ENCODE measurements at regions not wholly inside any gene's neighbourhood (a gene's known extent, or its start where the extent isn't known, plus 50 kb on each side); places are given as distances from the start of the nearest gene placed in this dataset.
"Not testable (repeated sequence)": the region's sequence is repeated elsewhere in the genome, so short reads cannot be mapped to it uniquely, and the experiment has no call there.

DNA sequence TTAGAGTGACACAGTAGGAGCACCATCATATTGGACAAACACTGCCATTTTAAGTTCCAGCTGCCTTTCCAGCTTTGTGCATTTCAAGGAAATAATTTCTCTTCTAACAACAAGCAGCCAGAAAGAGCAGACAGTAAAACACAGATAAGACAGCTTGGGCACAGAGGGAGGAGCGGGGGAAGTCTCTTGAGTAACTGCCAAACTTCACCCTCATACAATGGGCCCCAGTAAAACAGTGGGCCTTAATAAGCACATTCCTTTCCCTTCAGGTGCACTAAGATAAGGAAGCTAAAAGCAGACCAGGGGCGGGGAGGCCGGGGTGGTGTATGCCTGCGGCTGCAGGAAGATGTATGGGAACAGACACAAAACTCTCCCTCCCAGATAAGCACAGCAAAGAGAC is 53.7 kb upstream of the UXT start:
- TF ChIP-seq, protein P1, sequence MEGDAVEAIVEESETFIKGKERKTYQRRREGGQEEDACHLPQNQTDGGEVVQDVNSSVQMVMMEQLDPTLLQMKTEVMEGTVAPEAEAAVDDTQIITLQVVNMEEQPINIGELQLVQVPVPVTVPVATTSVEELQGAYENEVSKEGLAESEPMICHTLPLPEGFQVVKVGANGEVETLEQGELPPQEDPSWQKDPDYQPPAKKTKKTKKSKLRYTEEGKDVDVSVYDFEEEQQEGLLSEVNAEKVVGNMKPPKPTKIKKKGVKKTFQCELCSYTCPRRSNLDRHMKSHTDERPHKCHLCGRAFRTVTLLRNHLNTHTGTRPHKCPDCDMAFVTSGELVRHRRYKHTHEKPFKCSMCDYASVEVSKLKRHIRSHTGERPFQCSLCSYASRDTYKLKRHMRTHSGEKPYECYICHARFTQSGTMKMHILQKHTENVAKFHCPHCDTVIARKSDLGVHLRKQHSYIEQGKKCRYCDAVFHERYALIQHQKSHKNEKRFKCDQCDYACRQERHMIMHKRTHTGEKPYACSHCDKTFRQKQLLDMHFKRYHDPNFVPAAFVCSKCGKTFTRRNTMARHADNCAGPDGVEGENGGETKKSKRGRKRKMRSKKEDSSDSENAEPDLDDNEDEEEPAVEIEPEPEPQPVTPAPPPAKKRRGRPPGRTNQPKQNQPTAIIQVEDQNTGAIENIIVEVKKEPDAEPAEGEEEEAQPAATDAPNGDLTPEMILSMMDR (conservative IDR thresholded peaks at IDR 0.05; ENCODE audit: low read depth, low read length), result not testable (repeated sequence)
- not testable (repeated sequence) for TF ChIP-seq POLR2A, NFE2L2 (IDR thresholded peaks at IDR 0.05; ENCODE audit: low read depth, low read length)
